ENCODE measurements at regions not wholly inside any gene's neighbourhood (a gene's known extent, or its start where the extent isn't known, plus 50 kb on each side); places are given as distances from the start of the nearest gene placed in this dataset.

DNA sequence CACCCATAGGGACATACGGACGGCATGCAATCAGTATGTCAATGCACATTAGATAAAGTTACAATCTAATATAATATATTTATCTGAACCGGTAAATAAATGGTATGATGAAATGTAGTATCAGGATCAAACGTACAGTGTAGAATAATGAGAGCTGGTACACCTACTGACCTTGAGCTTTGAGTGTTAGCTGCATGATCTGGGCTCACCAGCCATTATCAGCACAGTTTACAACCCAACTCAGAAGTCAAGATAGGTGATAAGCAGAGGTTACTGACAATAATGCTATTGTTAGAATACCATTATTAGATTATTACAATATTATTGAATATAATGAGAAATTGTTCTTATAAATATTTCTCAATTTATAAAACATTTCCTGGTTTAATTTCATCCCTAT lies 103.0 kb upstream of the ESRRG start:
- TF ChIP-seq POLR2A (IDR thresholded peaks at IDR 0.05; ENCODE audit: low read length) (no peak), GATA1 (IDR thresholded peaks at IDR 0.05; ENCODE audit: low read depth, low read length) (no peak)
